Testis (tissue), 2 donors: ENCODE measurements at regions not wholly inside any gene's neighbourhood (a gene's known extent, or its start where the extent isn't known, plus 50 kb on each side); places are given as distances from the start of the nearest gene placed in this dataset.

Experiments used
- POLR2A ChIP-seq: fragments of 450-650 bp; IDR thresholded peaks from one replicate; pipeline ENCODE4 v1.6.1; 2017; ENCODE audit warnings: antibody characterized with exemption, mild to moderate bottlenecking, moderate library complexity
- TF ChIP-seq, protein P1 (sequence below), 3 experiments: fragments of 450-650 bp in 2 of 3; fragments of 200-600 bp in 1 of 3; sonication (generic) in 1 of 3; IDR thresholded peaks; one replicate each; pipeline ENCODE4 v1.5.1; 2016 to 2019; ENCODE audit warnings: antibody characterized with exemption in 3 of 3, mild to moderate bottlenecking in 2 of 3, moderate library complexity in 1 of 3

DNA sequence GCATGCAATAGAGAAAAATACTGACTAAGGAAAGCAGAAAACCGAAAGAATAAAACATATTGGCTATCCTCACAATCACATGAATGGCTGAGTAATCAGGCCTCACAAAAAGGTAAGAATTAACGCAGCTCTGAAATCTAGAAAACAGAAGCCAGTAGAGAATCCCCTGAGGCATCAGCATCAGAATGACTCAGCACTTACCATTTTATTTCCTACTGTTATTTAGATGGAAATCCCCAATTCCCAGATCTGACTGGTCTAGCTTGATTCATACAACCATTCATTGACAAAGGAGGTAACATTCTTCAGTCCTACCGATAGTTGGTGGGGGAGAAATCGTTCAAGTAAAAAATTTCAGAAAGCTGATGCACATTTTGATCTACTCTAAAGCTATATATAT is 1408.4 kb upstream of the WWC1 start:
- TF ChIP-seq, protein P1, sequence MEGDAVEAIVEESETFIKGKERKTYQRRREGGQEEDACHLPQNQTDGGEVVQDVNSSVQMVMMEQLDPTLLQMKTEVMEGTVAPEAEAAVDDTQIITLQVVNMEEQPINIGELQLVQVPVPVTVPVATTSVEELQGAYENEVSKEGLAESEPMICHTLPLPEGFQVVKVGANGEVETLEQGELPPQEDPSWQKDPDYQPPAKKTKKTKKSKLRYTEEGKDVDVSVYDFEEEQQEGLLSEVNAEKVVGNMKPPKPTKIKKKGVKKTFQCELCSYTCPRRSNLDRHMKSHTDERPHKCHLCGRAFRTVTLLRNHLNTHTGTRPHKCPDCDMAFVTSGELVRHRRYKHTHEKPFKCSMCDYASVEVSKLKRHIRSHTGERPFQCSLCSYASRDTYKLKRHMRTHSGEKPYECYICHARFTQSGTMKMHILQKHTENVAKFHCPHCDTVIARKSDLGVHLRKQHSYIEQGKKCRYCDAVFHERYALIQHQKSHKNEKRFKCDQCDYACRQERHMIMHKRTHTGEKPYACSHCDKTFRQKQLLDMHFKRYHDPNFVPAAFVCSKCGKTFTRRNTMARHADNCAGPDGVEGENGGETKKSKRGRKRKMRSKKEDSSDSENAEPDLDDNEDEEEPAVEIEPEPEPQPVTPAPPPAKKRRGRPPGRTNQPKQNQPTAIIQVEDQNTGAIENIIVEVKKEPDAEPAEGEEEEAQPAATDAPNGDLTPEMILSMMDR (IDR thresholded peaks at IDR 0.05) = no peak
- TF ChIP-seq POLR2A = no peak
